ENCODE measurements at regions not wholly inside any gene's neighbourhood (a gene's known extent, or its start where the extent isn't known, plus 50 kb on each side); places are given as distances from the start of the nearest gene placed in this dataset.

- TF ChIP-seq TARDBP (IDR thresholded peaks at IDR 0.05) (no peak), ARNT (IDR thresholded peaks at IDR 0.05) (no peak), PKNOX1 (IDR thresholded peaks at IDR 0.05) (no peak), FOXM1 (IDR thresholded peaks at IDR 0.05; ENCODE audit: borderline replicate concordance) (no peak), HDGF (IDR thresholded peaks at IDR 0.05; ENCODE audit: borderline replicate concordance) (no peak), SP1 (IDR thresholded peaks at IDR 0.05) (no peak), BHLHE40 (IDR thresholded peaks at IDR 0.05; ENCODE audit: borderline replicate concordance) (no peak), FOXA1 (IDR thresholded peaks at IDR 0.05) (no peak), CTBP1 (IDR thresholded peaks at IDR 0.05; ENCODE audit: borderline replicate concordance) (no peak), NFRKB (IDR thresholded peaks at IDR 0.05) (no peak), FOXK2 (IDR thresholded peaks at IDR 0.05) (no peak), ELF4 (IDR thresholded peaks at IDR 0.05) (no peak), ZNF384 (IDR thresholded peaks at IDR 0.05) (no peak), SUZ12 (IDR thresholded peaks at IDR 0.05) (no peak)
These were observed 54.8 kb upstream of the MSI2 start for GRCh38 chr17:57201481-57201880.

All from HEK293T (cell line).